ENCODE measurements at regions not wholly inside any gene's neighbourhood (a gene's known extent, or its start where the extent isn't known, plus 50 kb on each side); places are given as distances from the start of the nearest gene placed in this dataset.

GRCh38 chr14:75333606-75334548 is 55.2 kb downstream of the FOS start:
- H3K27ac Mint-ChIP-seq (ENCODE audit: unreplicated experiment) = no peak overlapping the region

GRCh38 chr14:75334549-75335051 is 56.0 kb downstream of the FOS start:
- H3K27ac Mint-ChIP-seq (ENCODE audit: unreplicated experiment) = no peak overlapping the region
- no peaks in the 10 kb centered on the region for H3K4me1 Mint-ChIP-seq (ENCODE audit: unreplicated experiment)
- TF ChIP-seq CTCF (IDR thresholded peaks at IDR 0.05) = no peak
- H3K4me3 Mint-ChIP-seq (ENCODE audit: unreplicated experiment) = no peak overlapping the region
- DNase-seq (ENCODE audit: extremely low spot score, unreplicated experiment) = no peak
- H3K36me3 Mint-ChIP-seq (ENCODE audit: unreplicated experiment) = no peaks in the 10 kb centered on the region
- H3K27me3 Mint-ChIP-seq (ENCODE audit: unreplicated experiment) = peaks cover 34% of the 10 kb centered on the region
- no peaks in the 10 kb centered on the region for H3K9me3 Mint-ChIP-seq (ENCODE audit: unreplicated experiment)

More at GRCh38 chr14:75333606-75334548, 55.2 kb downstream of the FOS start:
- no peak overlapping the region for H3K4me3 Mint-ChIP-seq (ENCODE audit: unreplicated experiment)
- H3K27me3 Mint-ChIP-seq (ENCODE audit: unreplicated experiment) = peaks cover 34% of the 10 kb centered on the region
- H3K4me1 Mint-ChIP-seq (ENCODE audit: unreplicated experiment) = no peaks in the 10 kb centered on the region
- no peak for TF ChIP-seq CTCF (IDR thresholded peaks at IDR 0.05)
- no peaks in the 10 kb centered on the region for H3K9me3 Mint-ChIP-seq (ENCODE audit: unreplicated experiment)
- no peaks in the 10 kb centered on the region for H3K36me3 Mint-ChIP-seq (ENCODE audit: unreplicated experiment)
- DNase-seq (ENCODE audit: extremely low spot score, unreplicated experiment) = no peak

GRCh38 chr14:75335571-75335970 is 56.9 kb downstream of the FOS start:
- H3K4me1 Mint-ChIP-seq (ENCODE audit: unreplicated experiment) = peaks cover under 1% of the 10 kb centered on the region
- no peak for DNase-seq (ENCODE audit: extremely low spot score, unreplicated experiment)
- H3K36me3 Mint-ChIP-seq (ENCODE audit: unreplicated experiment) = no peaks in the 10 kb centered on the region
- H3K27ac Mint-ChIP-seq (ENCODE audit: unreplicated experiment) = no peak overlapping the region
- H3K4me3 Mint-ChIP-seq (ENCODE audit: unreplicated experiment) = no peak overlapping the region
- no peaks in the 10 kb centered on the region for H3K9me3 Mint-ChIP-seq (ENCODE audit: unreplicated experiment)
- no peak for TF ChIP-seq CTCF (IDR thresholded peaks at IDR 0.05)
- H3K27me3 Mint-ChIP-seq (ENCODE audit: unreplicated experiment) = peaks cover 30% of the 10 kb centered on the region

- peaks cover 13% of the 10 kb centered on the region for H3K4me1 Mint-ChIP-seq (ENCODE audit: unreplicated experiment)
- H3K27me3 Mint-ChIP-seq (ENCODE audit: unreplicated experiment) = peaks cover 36% of the 10 kb centered on the region
- no peak overlapping the region for H3K4me3 Mint-ChIP-seq (ENCODE audit: unreplicated experiment)
- no peaks in the 10 kb centered on the region for H3K36me3 Mint-ChIP-seq (ENCODE audit: unreplicated experiment)
- no peak for DNase-seq (ENCODE audit: extremely low spot score, unreplicated experiment)
- no peak for TF ChIP-seq CTCF (IDR thresholded peaks at IDR 0.05)
- H3K9me3 Mint-ChIP-seq (ENCODE audit: unreplicated experiment) = no peaks in the 10 kb centered on the region
- no peak overlapping the region for H3K27ac Mint-ChIP-seq (ENCODE audit: unreplicated experiment)
These were observed 59.8 kb downstream of the FOS start for GRCh38 chr14:75338398-75338797.

- H3K9me3 Mint-ChIP-seq (ENCODE audit: unreplicated experiment) = no peaks in the 10 kb centered on the region
- no peaks in the 10 kb centered on the region for H3K36me3 Mint-ChIP-seq (ENCODE audit: unreplicated experiment)
- no peak overlapping the region for H3K27ac Mint-ChIP-seq (ENCODE audit: unreplicated experiment)
These were observed 60.4 kb downstream of the FOS start for GRCh38 chr14:75339059-75339458.

More at GRCh38 chr14:75339059-75339458, 60.4 kb downstream of the FOS start:
- H3K4me3 Mint-ChIP-seq (ENCODE audit: unreplicated experiment) = no peak overlapping the region
- peaks cover 13% of the 10 kb centered on the region for H3K4me1 Mint-ChIP-seq (ENCODE audit: unreplicated experiment)
- no peak for DNase-seq (ENCODE audit: extremely low spot score, unreplicated experiment)
- peaks cover 37% of the 10 kb centered on the region for H3K27me3 Mint-ChIP-seq (ENCODE audit: unreplicated experiment)
- no peak for TF ChIP-seq CTCF (IDR thresholded peaks at IDR 0.05)

All from osteocyte (in vitro differentiated cells).